K562 (cell line): ENCODE measurements at regions not wholly inside any gene's neighbourhood (a gene's known extent, or its start where the extent isn't known, plus 50 kb on each side); places are given as distances from the start of the nearest gene placed in this dataset.

Experiments
- ATAC-seq: fragments of 200-7000 bp; cut with Tn5 transposase; 3 replicates; pipeline ENCODE4 v1.9.1; 2020; ENCODE audit warnings: moderate library complexity
- BruUV-seq: library from RNA; stranded (reverse); fragments of 400-500 nt; replicated peaks from 2 replicates; lab custom pipeline; 2021; lab: Mats Ljungman, UMichigan
- CTCF ChIA-PET: fragments of 300-600 bp; formaldehyde crosslinking; extraction: SDS; loops from one replicate; lab custom pipeline; 2021; ENCODE audit warnings: low intra/inter-chr PET ratio; lab: Yijun Ruan, JAX
- POLR2A ChIA-PET: fragments of 300-600, 350-650 bp; sonication (Branson Sonifier 250); formaldehyde crosslinking; extraction: SDS; loops from one replicate; lab custom pipeline; 2021; ENCODE audit warnings: antibody characterized with exemption, inconsistent platforms; lab: Yijun Ruan, JAX
- DNase-seq, 4 experiments: peaks; one replicate each; pipeline versions ENCODE4 v3.0.0 to v3.0.0-alpha.2; 2011 to 2018; ENCODE audit warnings: low spot score in 3 of 4, mixed read lengths in 3 of 4; ENCODE audit errors: extremely low read depth in 1 of 4
- FAIRE-seq: peaks from 2 replicates; lab custom pipeline; 2011; peaks lifted over from hg19 to GRCh38; lab: Jason Lieb, UNC
- H2AFZ ChIP-seq: 2 replicates; pipeline ENCODE4 v1.6.0; 2011; ENCODE audit warnings: low read depth, low read length, control low read depth, inconsistent platforms
- H3K27ac ChIP-seq: fragments of 200-600 bp; 3 replicates; pipeline ENCODE4 v1.8.0; 2011; ENCODE audit warnings: low read depth, mild to moderate bottlenecking, control low read depth, inconsistent platforms, low read length, moderate library complexity, mixed read lengths; ENCODE audit errors: extremely low read depth
- H3K27me3 ChIP-seq, 2 experiments: fragments of 300-600 bp in 1 of 2; 2 replicates in 1 of 2; 3 replicates in 1 of 2; pipeline versions ENCODE4 v1.6.0 to v1.8.0; 2011; ENCODE audit warnings: inconsistent platforms in 2 of 2, low read length in 2 of 2, mild to moderate bottlenecking in 1 of 2, mixed read lengths in 1 of 2, moderate library complexity in 1 of 2; ENCODE audit not compliant: control insufficient read depth in 2 of 2, insufficient read depth in 2 of 2
- H3K36me3 ChIP-seq: fragments of 300-600 bp; 3 replicates; pipeline ENCODE4 v1.8.0; 2011; ENCODE audit warnings: mild to moderate bottlenecking, low read length, inconsistent platforms; ENCODE audit not compliant: control insufficient read depth, insufficient read depth
- H3K4me1 ChIP-seq, 2 experiments: fragments of 200-600 bp in 1 of 2; replicated peaks in 1 of 2; 2 replicates in 1 of 2; 3 replicates in 1 of 2; pipeline versions ENCODE4 v1.5.1 to v1.8.0; 2011; ENCODE audit warnings: inconsistent platforms in 2 of 2, low read length in 2 of 2, mild to moderate bottlenecking in 1 of 2, mixed read lengths in 1 of 2, moderate library complexity in 1 of 2; ENCODE audit not compliant: control insufficient read depth in 2 of 2, insufficient read depth in 2 of 2
- H3K4me2 ChIP-seq: 2 replicates; pipeline ENCODE4 v1.6.1; 2011; ENCODE audit warnings: low read length, control low read depth, inconsistent platforms, mixed read lengths; ENCODE audit not compliant: insufficient read depth
- H3K4me3 ChIP-seq: fragments of 200-600 bp; sonication (generic), shearing (Covaris generic); 2 replicates; pipeline ENCODE4 v1.5.1; 2016; ENCODE audit warnings: control low read depth, inconsistent platforms
- H3K79me2 ChIP-seq: fragments of 200-600 bp; 3 replicates; pipeline ENCODE4 v1.8.0; 2011; ENCODE audit warnings: low read length, inconsistent platforms; ENCODE audit not compliant: control insufficient read depth, insufficient read depth
- H3K9ac ChIP-seq, 2 experiments: 2 replicates each; pipeline versions ENCODE4 v1.6.0 to v1.6.1; 2011; ENCODE audit warnings: low read depth in 2 of 2, low read length in 2 of 2, control low read depth in 1 of 2, inconsistent platforms in 1 of 2, mild to moderate bottlenecking in 1 of 2, mixed read lengths in 1 of 2; ENCODE audit not compliant: insufficient read depth in 1 of 2
- H3K9me1 ChIP-seq: one replicate; pipeline ENCODE4 v1.6.0; 2011; ENCODE audit warnings: inconsistent platforms, mild to moderate bottlenecking, low read length, moderate library complexity; ENCODE audit not compliant: control insufficient read depth, insufficient read depth
- H3K9me3 ChIP-seq: replicated peaks from 2 replicates; pipeline ENCODE4 v1.5.1; 2011; ENCODE audit warnings: low read depth, low read length, inconsistent platforms; ENCODE audit not compliant: control insufficient read depth, insufficient read depth
- H4K20me1 ChIP-seq: replicated peaks from 2 replicates; pipeline ENCODE4 v1.6.1; 2011; ENCODE audit warnings: low read length, inconsistent platforms, mixed read lengths; ENCODE audit not compliant: control insufficient read depth, insufficient read depth
- C11orf30 ChIP-seq: fragments of 450-650 bp; IDR thresholded peaks from 2 replicates; pipeline ENCODE4 v1.6.1; 2016; ENCODE audit warnings: low read depth, mild to moderate bottlenecking
- FOXA3 ChIP-seq, 2 experiments: fragments of 450-650 bp in 1 of 2; sonication (generic) in 1 of 2; formaldehyde crosslinking; IDR thresholded peaks in 1 of 2; conservative IDR thresholded peaks in 1 of 2; 2 replicates each; pipeline versions ENCODE4 v1.4.0 to v1.8.0; 2020 to 2022; ENCODE audit warnings: mild to moderate bottlenecking in 2 of 2, missing genetic modification reagents in 1 of 2
- GTF2A2 ChIP-seq: IDR thresholded peaks from 2 replicates; pipeline ENCODE4 v1.6.1; 2016; ENCODE audit warnings: mild to moderate bottlenecking, missing genetic modification characterization, missing compliant biosample characterization
- HCFC1 ChIP-seq: IDR thresholded peaks from 2 replicates; pipeline ENCODE4 v1.6.1; 2012; ENCODE audit warnings: low read depth, low read length, improper control_type of control experiment
- HDGF ChIP-seq: fragments of 450-650 bp; IDR thresholded peaks from 2 replicates; pipeline ENCODE4 v1.6.1; 2016
- MCM7 ChIP-seq, 2 experiments: fragments of 450-650 bp; IDR thresholded peaks; 2 replicates each; pipeline ENCODE4 v1.6.1; 2016 to 2018
- MIER1 ChIP-seq: fragments of 450-650 bp; IDR thresholded peaks from 2 replicates; pipeline ENCODE4 v1.6.1; 2016; ENCODE audit warnings: antibody characterized with exemption, mild to moderate bottlenecking, low read depth
- NELFE ChIP-seq: IDR thresholded peaks from 2 replicates; pipeline ENCODE4 v1.6.1; 2011; ENCODE audit warnings: mild to moderate bottlenecking; ENCODE audit not compliant: insufficient read depth, insufficient read length
- NFE2 ChIP-seq: IDR thresholded peaks from 2 replicates; pipeline ENCODE4 v1.6.1; 2014; ENCODE audit warnings: antibody characterized with exemption, low read depth
- NR2C1 ChIP-seq, 2 experiments: fragments of 450-650 bp; IDR thresholded peaks; 2 replicates each; pipeline ENCODE4 v1.6.1; 2017; ENCODE audit warnings: mild to moderate bottlenecking in 2 of 2, antibody characterized with exemption in 1 of 2, inconsistent platforms in 1 of 2, missing compliant biosample characterization in 1 of 2, missing genetic modification characterization in 1 of 2
- PHB ChIP-seq: fragments of 250-450 bp; sonication (Bioruptor Pico); IDR thresholded peaks from 2 replicates; pipeline ENCODE4 v1.5.0; 2021
- PTRF ChIP-seq: fragments of 450-650 bp; IDR thresholded peaks from 2 replicates; pipeline ENCODE4 v1.6.1; 2016; ENCODE audit warnings: mild to moderate bottlenecking, missing genetic modification characterization, missing compliant biosample characterization
- TAL1 ChIP-seq: fragments of 450-650 bp; IDR thresholded peaks from 2 replicates; pipeline ENCODE4 v1.6.1; 2016; ENCODE audit warnings: mild to moderate bottlenecking
- ZC3H11A ChIP-seq: IDR thresholded peaks from 2 replicates; pipeline ENCODE4 v1.6.1; 2012; ENCODE audit warnings: low read depth, low read length, improper control_type of control experiment
- ZEB2 ChIP-seq: fragments of 450-650 bp; IDR thresholded peaks from 2 replicates; pipeline ENCODE4 v1.6.1; 2016
- WGBS: fragments of 100-300 bp; shearing (Covaris generic); methylation state at CpG from one replicate; pipeline ENCODE4 v1.1.6; 2016; ENCODE audit warnings: low coverage, mixed read lengths; ENCODE audit not compliant: insufficient coverage; ENCODE audit errors: missing lambda C conversion rate; 5-methylcytosine and 5-hydroxymethylcytosine counted together
- in situ Hi-C: fragments of 300-500 bp; cut with MboI; formaldehyde crosslinking; loops from 4 replicates; pipeline ENCODE4 v1.15.0; 2018; ENCODE audit warnings: inconsistent platforms, mixed read lengths
- intact Hi-C: fragments of 100-400 bp; cut with micrococcal nuclease; formaldehyde crosslinking; loops from 2 replicates; pipeline ENCODE4 v1.14.2; 2022
- TF ChIP-seq, protein P1 (sequence below): sonication (generic); formaldehyde crosslinking; IDR thresholded peaks from 2 replicates; pipeline ENCODE4 v1.9.0; 2022; ENCODE audit warnings: mild to moderate bottlenecking, missing genetic modification reagents
- TF ChIP-seq, protein P2 (sequence below), 2 experiments: fragments of 450-650 bp in 1 of 2; sonication (generic) in 1 of 2; formaldehyde crosslinking in 1 of 2; IDR thresholded peaks in 1 of 2; conservative IDR thresholded peaks in 1 of 2; 2 replicates each; pipeline versions ENCODE4 v1.6.1 to v1.8.1; 2016 to 2023; ENCODE audit warnings: mild to moderate bottlenecking in 2 of 2, moderate library complexity in 2 of 2, inconsistent platforms in 1 of 2, missing genetic modification reagents in 1 of 2
- TF ChIP-seq, protein P3 (sequence below): sonication (generic); formaldehyde crosslinking; IDR thresholded peaks from 2 replicates; pipeline ENCODE4 v1.9.0; 2022; ENCODE audit warnings: mild to moderate bottlenecking, missing genetic modification reagents

DNA sequence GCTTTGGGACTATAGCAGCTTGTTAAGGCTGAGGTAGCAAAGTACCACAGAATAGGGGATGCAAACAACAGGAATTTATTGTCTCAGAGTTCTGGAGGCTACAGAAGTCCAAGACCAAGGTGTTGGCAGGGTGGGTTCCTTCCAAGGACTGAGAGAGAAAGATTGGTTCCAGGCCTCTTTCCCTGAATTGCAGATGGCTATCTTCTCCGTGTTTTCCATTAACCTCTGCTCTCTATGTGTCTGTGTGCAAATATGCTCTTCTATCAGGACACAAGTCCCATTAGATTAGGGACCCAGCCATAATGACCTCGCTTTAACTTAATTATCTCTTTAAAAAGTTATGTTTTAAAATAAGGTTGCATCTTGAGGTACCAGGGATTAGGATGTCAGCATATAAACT lies 1732.9 kb upstream of the SLC10A2 start:
- no CpG with 5 or more reads among the region's 2 CpGs for whole genome bisulfite sequencing
- Histone ChIP-seq H3K79me2 (no peaks in the 10 kb centered on the region), H3K9me1 (no peaks in the 10 kb centered on the region), H4K20me1 (no peaks in the 10 kb centered on the region), H3K4me1 (no peaks in the 10 kb centered on the region), H3K4me3 (no peak overlapping the region), H3K9ac (no peak overlapping the region), H3K36me3 (no peaks in the 10 kb centered on the region), H3K9me3 (no peaks in the 10 kb centered on the region), H3K27me3 (no peaks in the 10 kb centered on the region), H3K27ac (no peak overlapping the region), H3K4me2 (no peak overlapping the region), H2AFZ (no peak overlapping the region)
- no peak for ATAC-seq
- TF ChIP-seq, protein P1, sequence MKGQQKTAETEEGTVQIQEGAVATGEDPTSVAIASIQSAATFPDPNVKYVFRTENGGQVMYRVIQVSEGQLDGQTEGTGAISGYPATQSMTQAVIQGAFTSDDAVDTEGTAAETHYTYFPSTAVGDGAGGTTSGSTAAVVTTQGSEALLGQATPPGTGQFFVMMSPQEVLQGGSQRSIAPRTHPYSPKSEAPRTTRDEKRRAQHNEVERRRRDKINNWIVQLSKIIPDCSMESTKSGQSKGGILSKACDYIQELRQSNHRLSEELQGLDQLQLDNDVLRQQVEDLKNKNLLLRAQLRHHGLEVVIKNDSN (CRISPR knock-in tag), result no peak
- TF ChIP-seq C11orf30, result no peak
- no peak for TF ChIP-seq MCM7 (IDR thresholded peaks at IDR 0.05)
- no peak for TF ChIP-seq NFE2
- TF ChIP-seq HCFC1, result no peak
- no peak for TF ChIP-seq TAL1
- no peak for TF ChIP-seq ZC3H11A
- TF ChIP-seq HDGF, result no peak
- TF ChIP-seq PHB (CRISPR knock-in tag), result no peak
- no peak for TF ChIP-seq NR2C1 (IDR thresholded peaks at IDR 0.05)
- no peak for TF ChIP-seq NR2C1 (tag; IDR thresholded peaks at IDR 0.05)
- TF ChIP-seq MIER1, result no peak
- TF ChIP-seq, protein P2, sequence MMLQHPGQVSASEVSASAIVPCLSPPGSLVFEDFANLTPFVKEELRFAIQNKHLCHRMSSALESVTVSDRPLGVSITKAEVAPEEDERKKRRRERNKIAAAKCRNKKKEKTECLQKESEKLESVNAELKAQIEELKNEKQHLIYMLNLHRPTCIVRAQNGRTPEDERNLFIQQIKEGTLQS (IDR thresholded peaks at IDR 0.05), result no peak
- TF ChIP-seq, protein P2 (CRISPR knock-in tag; conservative IDR thresholded peaks at IDR 0.05), result no peak
- no peak for TF ChIP-seq ZEB2
- TF ChIP-seq NELFE, result no peak
- no peak for TF ChIP-seq FOXA3 (CRISPR knock-in tag; conservative IDR thresholded peaks at IDR 0.05 in 1 of 2, IDR thresholded peaks at IDR 0.05 in 1 of 2)
- no peak for TF ChIP-seq PTRF (tag)
- no peak for TF ChIP-seq GTF2A2 (tag)
- TF ChIP-seq, protein P3, sequence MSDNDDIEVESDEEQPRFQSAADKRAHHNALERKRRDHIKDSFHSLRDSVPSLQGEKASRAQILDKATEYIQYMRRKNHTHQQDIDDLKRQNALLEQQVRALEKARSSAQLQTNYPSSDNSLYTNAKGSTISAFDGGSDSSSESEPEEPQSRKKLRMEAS, result no peak
- CTCF ChIA-PET, result no interaction called here
- no TSS peak for BruUV-seq
- FAIRE-seq, result no peak
- POLR2A ChIA-PET, result no interaction called here
- in situ Hi-C loops (no loop called here), intact Hi-C loops (no loop called here)
- DNase-seq, result no peak
